IgD-negative memory B cell (primary cell): ENCODE measurements at regions not wholly inside any gene's neighbourhood (a gene's known extent, or its start where the extent isn't known, plus 50 kb on each side); places are given as distances from the start of the nearest gene placed in this dataset.
"Not testable (repeated sequence)": the region's sequence is repeated elsewhere in the genome, so short reads cannot be mapped to it uniquely, and the experiment has no call there.

Source experiments
- H3K27ac Mint-ChIP-seq, 3 donors: one replicate each; pipeline ENCODE4 v1.8.0; 2020 to 2022; ENCODE audit warnings: mild to moderate bottlenecking in 3 of 3, mixed read lengths in 3 of 3, moderate library complexity in 1 of 3
- H3K27me3 Mint-ChIP-seq: one replicate; pipeline ENCODE4 v1.8.0; 2021; ENCODE audit warnings: mixed read lengths
- H3K36me3 Mint-ChIP-seq: one replicate; pipeline ENCODE4 v1.8.0; 2020; ENCODE audit warnings: mild to moderate bottlenecking, mixed read lengths
- H3K4me1 Mint-ChIP-seq, 3 donors: one replicate each; pipeline ENCODE4 v1.8.0; 2020 to 2022; ENCODE audit warnings: mixed read lengths in 3 of 3, mild to moderate bottlenecking in 1 of 3
- H3K4me3 Mint-ChIP-seq, 4 donors: one replicate each; pipeline ENCODE4 v1.8.0; 2020 to 2022; ENCODE audit warnings: mild to moderate bottlenecking in 4 of 4, mixed read lengths in 4 of 4, moderate library complexity in 3 of 4
- H3K9me3 Mint-ChIP-seq, 3 donors: one replicate each; pipeline ENCODE4 v1.8.0; 2020 to 2021; ENCODE audit warnings: mixed read lengths in 3 of 3, mild to moderate bottlenecking in 1 of 3

GRCh38 chr5:40202814-40203440 lies 476.8 kb upstream of the PTGER4 start:
- Mint-ChIP-seq H3K9me3 (no peaks in the 10 kb centered on the region), H3K27me3 (no peaks in the 10 kb centered on the region), H3K36me3 (no peaks in the 10 kb centered on the region), H3K4me1 (no peaks in the 10 kb centered on the region), H3K4me3 (no peak overlapping the region), H3K27ac (no peak overlapping the region)

- no peaks in the 10 kb centered on the region for H3K4me1 Mint-ChIP-seq
- no peak overlapping the region for H3K27ac Mint-ChIP-seq
- no peaks in the 10 kb centered on the region for H3K36me3 Mint-ChIP-seq
- no peaks in the 10 kb centered on the region for H3K9me3 Mint-ChIP-seq
- no peak overlapping the region for H3K4me3 Mint-ChIP-seq
- no peaks in the 10 kb centered on the region for H3K27me3 Mint-ChIP-seq
These were observed 481.0 kb upstream of the PTGER4 start for GRCh38 chr5:40198736-40199135.

DNA sequence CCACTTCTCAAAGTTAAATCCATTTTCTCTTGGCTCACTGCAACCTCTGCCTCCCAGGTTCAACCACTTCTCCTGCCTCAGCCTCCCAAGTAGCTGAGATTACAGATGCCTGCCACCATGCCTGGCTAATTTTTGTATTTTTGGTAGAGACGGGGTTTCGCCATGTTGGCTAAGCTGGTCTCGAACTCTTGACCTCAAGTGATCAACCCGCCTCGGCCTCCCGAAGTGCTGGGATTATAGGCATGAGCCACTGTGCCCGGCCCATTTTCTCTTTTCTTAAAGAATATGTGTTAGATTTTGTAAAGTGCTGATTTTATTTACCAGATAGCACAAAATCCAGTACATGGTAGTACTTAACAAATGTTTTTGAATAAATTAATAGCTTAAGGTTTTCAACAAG lies 484.1 kb upstream of the PTGER4 start:
- H3K4me3 Mint-ChIP-seq, H3K27me3 Mint-ChIP-seq, H3K36me3 Mint-ChIP-seq, H3K9me3 Mint-ChIP-seq, H3K4me1 Mint-ChIP-seq, H3K27ac Mint-ChIP-seq: not testable (repeated sequence)

GRCh38 chr5:40191150-40191549 lies 488.6 kb upstream of the PTGER4 start:
- Mint-ChIP-seq H3K27me3 (no peaks in the 10 kb centered on the region), H3K4me1 (no peaks in the 10 kb centered on the region), H3K9me3 (no peaks in the 10 kb centered on the region), H3K4me3 (no peak overlapping the region), H3K27ac (no peak overlapping the region), H3K36me3 (no peaks in the 10 kb centered on the region)

DNA sequence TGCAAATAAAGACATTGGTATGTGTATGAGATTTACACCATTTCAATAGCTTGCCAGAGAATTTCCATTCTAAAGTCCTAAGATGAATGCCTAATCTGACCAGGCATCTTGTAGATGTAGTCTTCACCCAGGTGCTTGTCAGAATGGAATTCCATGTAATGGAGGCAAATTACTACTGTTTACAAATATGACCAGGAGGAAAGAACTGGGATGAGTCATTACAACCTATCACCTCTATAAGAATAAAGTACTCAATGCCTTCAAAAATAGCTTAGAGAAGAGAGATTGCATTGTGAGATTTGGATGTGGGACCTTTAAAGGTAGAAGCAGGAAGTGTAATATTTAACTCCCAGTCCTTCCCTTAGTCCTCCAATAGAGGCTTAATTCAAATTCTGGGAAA lies 507.0 kb upstream of the PTGER4 start:
- Mint-ChIP-seq H3K36me3 (no peaks in the 10 kb centered on the region), H3K9me3 (peaks cover 4 to 18% (median 8%) of the 10 kb centered on the region in 3 donors), H3K27ac (no peak overlapping the region), H3K27me3 (no peaks in the 10 kb centered on the region), H3K4me1 (no peaks in the 10 kb centered on the region), H3K4me3 (no peak overlapping the region)

DNA sequence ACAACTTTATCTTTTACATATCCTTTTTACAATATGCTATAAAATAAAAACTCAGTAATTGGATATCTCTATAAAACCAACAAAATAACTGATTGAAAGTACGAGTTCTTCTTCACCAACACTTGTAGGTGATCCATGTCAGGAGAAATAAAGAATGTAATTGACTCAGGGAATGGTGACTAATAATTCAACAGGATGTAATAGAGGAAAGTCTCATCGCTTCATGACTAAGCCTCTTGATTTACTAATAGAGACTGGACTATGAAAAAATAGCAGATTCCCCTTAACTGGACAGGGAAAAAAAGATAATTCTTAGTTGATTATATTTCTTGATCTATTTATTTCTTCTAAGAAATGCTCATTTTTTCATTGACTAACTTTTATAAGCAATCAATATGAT lies 507.7 kb upstream of the PTGER4 start:
- Mint-ChIP-seq H3K4me1 (no peaks in the 10 kb centered on the region), H3K27me3 (no peaks in the 10 kb centered on the region), H3K36me3 (no peaks in the 10 kb centered on the region), H3K4me3 (no peak overlapping the region), H3K27ac (no peak overlapping the region), H3K9me3 (peaks cover 4 to 15% (median 8%) of the 10 kb centered on the region in 3 donors)

DNA sequence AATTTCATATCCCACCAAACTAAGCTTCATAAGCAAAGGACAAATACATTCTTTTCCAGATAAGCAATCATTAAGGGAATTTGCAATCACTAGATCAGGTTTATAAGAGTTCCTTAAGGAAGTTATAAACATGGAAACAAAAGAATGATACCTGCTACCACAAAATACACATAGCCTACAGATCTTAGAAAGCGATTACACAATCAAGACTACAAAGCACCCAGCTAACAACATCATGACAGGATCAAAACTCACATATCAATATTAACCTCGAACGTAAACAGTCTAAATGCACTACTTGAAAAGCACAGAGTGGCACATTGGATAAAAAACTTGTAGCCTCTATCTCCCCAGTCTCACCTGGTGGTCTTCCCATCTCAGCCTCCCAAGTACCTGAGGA lies 512.4 kb upstream of the PTGER4 start:
- no peak overlapping the region for H3K27ac Mint-ChIP-seq
- H3K4me3 Mint-ChIP-seq, result no peak overlapping the region
- H3K9me3 Mint-ChIP-seq, result peaks cover 2 to 5% (median 3%) of the 10 kb centered on the region in 3 donors
- no peaks in the 10 kb centered on the region for H3K36me3 Mint-ChIP-seq
- no peaks in the 10 kb centered on the region for H3K4me1 Mint-ChIP-seq
- H3K27me3 Mint-ChIP-seq, result no peaks in the 10 kb centered on the region

- H3K27ac Mint-ChIP-seq, result no peak overlapping the region
- no peaks in the 10 kb centered on the region for H3K4me1 Mint-ChIP-seq
- H3K4me3 Mint-ChIP-seq, result no peak overlapping the region
These were observed 512.9 kb upstream of the PTGER4 start for GRCh38 chr5:40166802-40167201.

GRCh38 chr5:40165789-40166728 lies 513.7 kb upstream of the PTGER4 start:
- Mint-ChIP-seq H3K4me1 (no peaks in the 10 kb centered on the region), H3K4me3 (no peak overlapping the region), H3K27ac (no peak overlapping the region), H3K36me3 (no peaks in the 10 kb centered on the region), H3K9me3 (peaks cover 2 to 5% (median 5%) of the 10 kb centered on the region in 3 donors), H3K27me3 (no peaks in the 10 kb centered on the region)

More at GRCh38 chr5:40166802-40167201, 512.9 kb upstream of the PTGER4 start:
- peaks cover 2 to 5% (median 3%) of the 10 kb centered on the region in 3 donors for H3K9me3 Mint-ChIP-seq
- H3K27me3 Mint-ChIP-seq, result no peaks in the 10 kb centered on the region
- no peaks in the 10 kb centered on the region for H3K36me3 Mint-ChIP-seq

GRCh38 chr5:40165106-40165788 lies 514.5 kb upstream of the PTGER4 start:
- H3K36me3 Mint-ChIP-seq, result no peaks in the 10 kb centered on the region
- H3K27ac Mint-ChIP-seq, result no peak overlapping the region
- no peak overlapping the region for H3K4me3 Mint-ChIP-seq
- H3K4me1 Mint-ChIP-seq, result no peaks in the 10 kb centered on the region
- no peaks in the 10 kb centered on the region for H3K27me3 Mint-ChIP-seq
- peaks cover 2 to 5% (median 4%) of the 10 kb centered on the region in 3 donors for H3K9me3 Mint-ChIP-seq

DNA sequence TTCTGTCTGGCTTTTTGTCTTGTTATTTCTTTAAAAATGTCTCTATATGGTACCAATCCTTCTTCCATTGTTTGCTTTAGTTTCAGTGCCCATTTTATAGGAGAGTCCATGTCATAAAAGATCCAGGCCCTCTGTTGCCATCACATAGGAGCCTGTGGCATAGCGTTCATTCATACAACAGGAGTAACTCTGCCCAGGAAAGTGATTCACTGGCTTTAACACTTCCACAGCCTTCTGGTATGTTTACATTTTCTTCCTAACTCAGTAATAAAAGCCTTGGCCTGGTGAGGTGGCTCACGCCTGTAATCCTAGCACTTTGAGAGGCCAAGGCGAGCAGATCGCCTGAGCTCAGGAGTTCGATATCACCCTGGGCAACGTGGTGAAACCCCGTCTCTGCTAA lies 519.3 kb upstream of the PTGER4 start:
- H3K27ac Mint-ChIP-seq, result no peak overlapping the region
- no peaks in the 10 kb centered on the region for H3K27me3 Mint-ChIP-seq
- H3K36me3 Mint-ChIP-seq, result no peaks in the 10 kb centered on the region
- H3K4me3 Mint-ChIP-seq, result no peak overlapping the region
- no peaks in the 10 kb centered on the region for H3K4me1 Mint-ChIP-seq
- H3K9me3 Mint-ChIP-seq, result peaks cover 0 to 5% (median 0%) of the 10 kb centered on the region in 3 donors

GRCh38 chr5:40154194-40154593 lies 525.5 kb upstream of the PTGER4 start:
- Mint-ChIP-seq H3K9me3 (peaks cover 0 to 3% (median 2%) of the 10 kb centered on the region in 3 donors), H3K36me3 (no peaks in the 10 kb centered on the region), H3K27me3 (no peaks in the 10 kb centered on the region), H3K4me1 (peaks cover 0 to 1% (median 0%) of the 10 kb centered on the region in 3 donors), H3K4me3 (no peak overlapping the region), H3K27ac (no peak overlapping the region)

GRCh38 chr5:40150896-40151295 lies 528.8 kb upstream of the PTGER4 start:
- no peaks in the 10 kb centered on the region for H3K27me3 Mint-ChIP-seq
- H3K9me3 Mint-ChIP-seq, result peaks cover 0 to 3% (median 2%) of the 10 kb centered on the region in 3 donors
- H3K27ac Mint-ChIP-seq, result no peak overlapping the region
- no peaks in the 10 kb centered on the region for H3K36me3 Mint-ChIP-seq
- H3K4me1 Mint-ChIP-seq, result peaks cover 0 to 1% (median 0%) of the 10 kb centered on the region in 3 donors
- H3K4me3 Mint-ChIP-seq, result no peak overlapping the region

DNA sequence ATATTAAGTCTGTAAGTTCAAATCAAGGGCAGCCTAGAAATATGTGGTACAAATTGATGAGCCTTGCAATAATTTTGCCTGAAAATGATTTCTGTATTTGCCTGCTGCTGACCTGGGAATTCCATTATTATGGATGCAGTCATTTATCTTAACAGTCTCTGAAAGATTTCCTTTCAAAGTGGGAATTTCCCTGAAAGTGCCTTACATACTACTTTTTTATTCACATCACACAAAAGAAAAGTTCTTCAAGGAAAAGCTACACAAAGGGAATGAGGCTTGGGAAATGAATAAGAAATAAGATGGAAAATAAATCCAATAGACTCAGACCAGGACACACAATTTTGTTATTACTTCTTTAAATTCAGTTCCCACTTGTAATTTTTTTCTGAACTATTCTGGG lies 537.8 kb upstream of the PTGER4 start:
- H3K27ac Mint-ChIP-seq, result no peak overlapping the region
- no peaks in the 10 kb centered on the region for H3K9me3 Mint-ChIP-seq
- no peak overlapping the region for H3K4me3 Mint-ChIP-seq
- peaks cover 3% of the 10 kb centered on the region for H3K36me3 Mint-ChIP-seq
- no peaks in the 10 kb centered on the region for H3K4me1 Mint-ChIP-seq
- H3K27me3 Mint-ChIP-seq, result peaks cover 1% of the 10 kb centered on the region

- H3K4me3 Mint-ChIP-seq, result no peak overlapping the region
- peaks cover 1% of the 10 kb centered on the region for H3K27me3 Mint-ChIP-seq
- H3K4me1 Mint-ChIP-seq, result no peaks in the 10 kb centered on the region
- no peak overlapping the region for H3K27ac Mint-ChIP-seq
- no peaks in the 10 kb centered on the region for H3K9me3 Mint-ChIP-seq
- peaks cover 3% of the 10 kb centered on the region for H3K36me3 Mint-ChIP-seq
These were observed 538.3 kb upstream of the PTGER4 start for GRCh38 chr5:40141418-40141817.
